ENCODE measurements at regions not wholly inside any gene's neighbourhood (a gene's known extent, or its start where the extent isn't known, plus 50 kb on each side); places are given as distances from the start of the nearest gene placed in this dataset.

GRCh38 chr9:2464624-2465023 is 157.0 kb upstream of the VLDLR start:
- TF ChIP-seq POLR2A (IDR thresholded peaks at IDR 0.05) (no peak), CTCF (IDR thresholded peaks at IDR 0.05) (no peak)

Measured in testis (tissue), 2 donors.